ENCODE measurements at regions not wholly inside any gene's neighbourhood (a gene's known extent, or its start where the extent isn't known, plus 50 kb on each side); places are given as distances from the start of the nearest gene placed in this dataset. TPM values are rescaled to one million over a fixed set of nuclear protein-coding genes. Genes with fewer than 3 reads are reported as not detected.

Small RNAs in the stretch of these regions (small RNA-seq; reads per million reads assigned to genes)
- not detected for gene MIR4771-1

Measured in frontal cortex (tissue), 1 donor.